ENCODE measurements at regions not wholly inside any gene's neighbourhood (a gene's known extent, or its start where the extent isn't known, plus 50 kb on each side); places are given as distances from the start of the nearest gene placed in this dataset.

- TF ChIP-seq TRIM22 (IDR thresholded peaks at IDR 0.05) (no peak), MAFK (conservative IDR thresholded peaks at IDR 0.05 in 1 of 2, IDR thresholded peaks at IDR 0.05 in 1 of 2; ENCODE audit: low read length in 2 of 2) (peak; percentile 57 to 81), CENPX (CRISPR knock-in tag; IDR thresholded peaks at IDR 0.05) (no peak), NR1H2 (CRISPR knock-in tag; IDR thresholded peaks at IDR 0.05; ENCODE audit: borderline replicate concordance, low read depth) (no peak), FOXA3 (CRISPR knock-in tag; IDR thresholded peaks at IDR 0.05) (0 out of 2 replicates have a peak, but pooled peaks have one; percentile 45), FOXP1 (IDR thresholded peaks at IDR 0.05) (no peak), FOXP1 (CRISPR knock-in tag; IDR thresholded peaks at IDR 0.05) (peak; percentile 57), HNF1A (IDR thresholded peaks at IDR 0.05; ENCODE audit: low read depth) (peak; percentile 69), HNF1A (CRISPR knock-in tag; IDR thresholded peaks at IDR 0.05; ENCODE audit: borderline replicate concordance) (no peak), SIN3B (IDR thresholded peaks at IDR 0.05; ENCODE audit: low read length) (no peak), YEATS2 (CRISPR knock-in tag; IDR thresholded peaks at IDR 0.05; ENCODE audit: borderline replicate concordance) (no peak), SAP130 (CRISPR knock-in tag; IDR thresholded peaks at IDR 0.05; ENCODE audit: low read depth) (peak; percentile 50), ZC3H4 (CRISPR knock-in tag; IDR thresholded peaks at IDR 0.05; ENCODE audit: borderline replicate concordance) (no peak), ZNF367 (CRISPR knock-in tag; IDR thresholded peaks at IDR 0.05; ENCODE audit: borderline replicate concordance) (no peak), ASH2L (IDR thresholded peaks at IDR 0.05; ENCODE audit: insufficient read length, low read depth, low read length) (peak; percentile 27)
Observed at GRCh38 chr10:57628592-57629284, 639.0 kb downstream of the IPMK start (continued).

Data from HepG2 (cell line).